ENCODE measurements at regions not wholly inside any gene's neighbourhood (a gene's known extent, or its start where the extent isn't known, plus 50 kb on each side); places are given as distances from the start of the nearest gene placed in this dataset.

- TF ChIP-seq POLR2A (IDR thresholded peaks at IDR 0.05; ENCODE audit: low read depth, low read length), result no peak
- TF ChIP-seq POLR2AphosphoS5 (IDR thresholded peaks at IDR 0.05; ENCODE audit: low read depth, low read length), result no peak
These were observed 637.7 kb downstream of the BCKDHB start for GRCh38 chr6:80744213-80744612.

All from GM12891 (cell line).